RWPE1 (cell line): ENCODE measurements at regions not wholly inside any gene's neighbourhood (a gene's known extent, or its start where the extent isn't known, plus 50 kb on each side); places are given as distances from the start of the nearest gene placed in this dataset.

Source experiments
- CTCF ChIA-PET: fragments of 350-600 bp; sonication (Branson Sonifier 250); formaldehyde crosslinking; extraction: SDS; loops from one replicate; lab custom pipeline; 2021; lab: Yijun Ruan, JAX
- POLR2A ChIA-PET: fragments of 400-600 bp; formaldehyde crosslinking; extraction: SDS; loops from one replicate; lab custom pipeline; 2020; ENCODE audit warnings: antibody characterized with exemption; ENCODE audit not compliant: low non-redundant PET; lab: Yijun Ruan, JAX
- DNase-seq: peaks from one replicate; pipeline ENCODE4 v3.0.0; 2012; ENCODE audit warnings: low spot score
- H3K27ac ChIP-seq: fragments of 450-650 bp; 2 replicates; pipeline ENCODE4 v1.5.1; 2017
- CTCF ChIP-seq: fragments of 450-650 bp; conservative IDR thresholded peaks from 2 replicates; pipeline ENCODE4 v1.5.1; 2017; ENCODE audit warnings: low read depth, mild to moderate bottlenecking

- TF ChIP-seq CTCF: no peak
- DNase-seq: no peak
- CTCF ChIA-PET: no interaction called here
- POLR2A ChIA-PET: no interaction called here
- H3K27ac ChIP-seq: no peak overlapping the region
Observed at GRCh38 chr3:6600237-6600636, 260.7 kb upstream of the GRM7 start.

- CTCF ChIA-PET: no interaction called here
- POLR2A ChIA-PET: no interaction called here
- no peak overlapping the region for H3K27ac ChIP-seq
- no peak for TF ChIP-seq CTCF
- DNase-seq: no peak
Observed at GRCh38 chr3:6601374-6601773, 259.5 kb upstream of the GRM7 start.

GRCh38 chr3:6602329-6602728, 258.6 kb upstream of the GRM7 start:
- no peak for TF ChIP-seq CTCF
- POLR2A ChIA-PET: no interaction called here
- H3K27ac ChIP-seq: no peak overlapping the region
- CTCF ChIA-PET: no interaction called here
- no peak for DNase-seq

- ChIA-PET POLR2A (no interaction called here), CTCF (interaction anchor here (0.7 kb wide), 1 partner anchor 81 kb away, joined by 3 read pairs; no protein-coding TSS in a partner anchor)
- no peak for TF ChIP-seq CTCF
- H3K27ac ChIP-seq: no peak overlapping the region
- no peak for DNase-seq
Observed at GRCh38 chr3:6605227-6605626, 255.7 kb upstream of the GRM7 start.

GRCh38 chr3:6608843-6609242, 252.1 kb upstream of the GRM7 start:
- TF ChIP-seq CTCF: no peak
- no peak overlapping the region for H3K27ac ChIP-seq
- POLR2A ChIA-PET: no interaction called here
- CTCF ChIA-PET: no interaction called here
- no peak for DNase-seq

GRCh38 chr3:6612034-6612616, 248.8 kb upstream of the GRM7 start:
- DNase-seq: no peak
- CTCF ChIA-PET: no interaction called here

More at GRCh38 chr3:6612034-6612616, 248.8 kb upstream of the GRM7 start:
- TF ChIP-seq CTCF: no peak
- POLR2A ChIA-PET: no interaction called here
- H3K27ac ChIP-seq: no peak overlapping the region
